Left lung (tissue), 4 donors: ENCODE measurements at regions not wholly inside any gene's neighbourhood (a gene's known extent, or its start where the extent isn't known, plus 50 kb on each side); places are given as distances from the start of the nearest gene placed in this dataset.

ENCODE experiments used
- ATAC-seq: fragments of 200-7000 bp; cut with Tn5 transposase; one replicate; pipeline ENCODE4 v1.9.1; 2020; ENCODE audit warnings: moderate library complexity
- DNase-seq, 4 donors: peaks; one replicate each; pipeline ENCODE4 v3.0.0-alpha.2; 2013 to 2020
- H3K27ac ChIP-seq, 2 donors: fragments of 200-600 bp; sonication (generic) in 1 of 2; one replicate each; pipeline versions ENCODE4 v1.5.0 to v1.8.0; 2020 to 2021
- H3K27me3 ChIP-seq, 2 donors: fragments of 200-600 bp; sonication (generic) in 1 of 2; one replicate each; pipeline versions ENCODE4 v1.5.0 to v1.8.0; 2020 to 2021
- H3K36me3 ChIP-seq, 2 donors: fragments of 200-600 bp; sonication (generic) in 1 of 2; one replicate each; pipeline versions ENCODE4 v1.5.0 to v1.8.0; 2020 to 2021
- H3K4me1 ChIP-seq, 2 donors: fragments of 200-600 bp; one replicate each; pipeline ENCODE4 v1.8.0; 2021
- H3K4me3 ChIP-seq, 2 donors: fragments of 200-600 bp; sonication (generic) in 1 of 2; one replicate each; pipeline versions ENCODE4 v1.5.0 to v1.8.0; 2020 to 2021; ENCODE audit warnings: mild to moderate bottlenecking in 1 of 2
- H3K9me3 ChIP-seq, 2 donors: fragments of 200-600 bp; sonication (generic) in 1 of 2; one replicate each; pipeline versions ENCODE4 v1.5.0 to v1.8.0; 2020 to 2021
- intact Hi-C, 2 donors: fragments of 100-400 bp; cut with DNase I; formaldehyde crosslinking; loops; one replicate each; pipeline versions ENCODE4 v1.11.2 to v1.14.2; 2022
- TF ChIP-seq, protein P1 (sequence below), 2 donors: fragments of 200-600 bp; sonication (generic) in 1 of 2; IDR thresholded peaks; one replicate each; pipeline versions ENCODE4 v1.5.0 to v1.8.0; 2021; ENCODE audit warnings: antibody characterized with exemption in 2 of 2
- donor health status: DM: no; HTN: yes; CAD: no.
- donor health status: DM: no; HTN: no; CAD: no.

DNA sequence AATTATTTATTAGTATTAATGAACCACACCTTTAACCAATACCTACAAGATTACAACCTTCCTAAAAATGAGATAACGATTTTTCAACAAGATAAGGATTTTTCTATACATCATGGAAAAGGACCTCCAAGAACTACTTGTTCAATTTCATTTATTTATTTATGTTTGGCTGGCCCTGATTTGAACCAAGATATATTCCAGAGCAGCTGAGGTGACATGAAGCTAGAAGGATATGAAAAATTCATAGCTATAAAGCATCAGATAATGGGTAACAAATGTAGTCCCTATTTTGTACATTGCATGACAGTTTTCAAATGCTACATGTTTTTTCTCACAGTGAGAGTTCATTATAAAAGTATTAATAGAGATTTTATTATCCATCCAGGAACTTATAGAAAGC is 798.5 kb upstream of the ARRDC3 start:
- TF ChIP-seq, protein P1, sequence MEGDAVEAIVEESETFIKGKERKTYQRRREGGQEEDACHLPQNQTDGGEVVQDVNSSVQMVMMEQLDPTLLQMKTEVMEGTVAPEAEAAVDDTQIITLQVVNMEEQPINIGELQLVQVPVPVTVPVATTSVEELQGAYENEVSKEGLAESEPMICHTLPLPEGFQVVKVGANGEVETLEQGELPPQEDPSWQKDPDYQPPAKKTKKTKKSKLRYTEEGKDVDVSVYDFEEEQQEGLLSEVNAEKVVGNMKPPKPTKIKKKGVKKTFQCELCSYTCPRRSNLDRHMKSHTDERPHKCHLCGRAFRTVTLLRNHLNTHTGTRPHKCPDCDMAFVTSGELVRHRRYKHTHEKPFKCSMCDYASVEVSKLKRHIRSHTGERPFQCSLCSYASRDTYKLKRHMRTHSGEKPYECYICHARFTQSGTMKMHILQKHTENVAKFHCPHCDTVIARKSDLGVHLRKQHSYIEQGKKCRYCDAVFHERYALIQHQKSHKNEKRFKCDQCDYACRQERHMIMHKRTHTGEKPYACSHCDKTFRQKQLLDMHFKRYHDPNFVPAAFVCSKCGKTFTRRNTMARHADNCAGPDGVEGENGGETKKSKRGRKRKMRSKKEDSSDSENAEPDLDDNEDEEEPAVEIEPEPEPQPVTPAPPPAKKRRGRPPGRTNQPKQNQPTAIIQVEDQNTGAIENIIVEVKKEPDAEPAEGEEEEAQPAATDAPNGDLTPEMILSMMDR (IDR thresholded peaks at IDR 0.05): no peak

DNA sequence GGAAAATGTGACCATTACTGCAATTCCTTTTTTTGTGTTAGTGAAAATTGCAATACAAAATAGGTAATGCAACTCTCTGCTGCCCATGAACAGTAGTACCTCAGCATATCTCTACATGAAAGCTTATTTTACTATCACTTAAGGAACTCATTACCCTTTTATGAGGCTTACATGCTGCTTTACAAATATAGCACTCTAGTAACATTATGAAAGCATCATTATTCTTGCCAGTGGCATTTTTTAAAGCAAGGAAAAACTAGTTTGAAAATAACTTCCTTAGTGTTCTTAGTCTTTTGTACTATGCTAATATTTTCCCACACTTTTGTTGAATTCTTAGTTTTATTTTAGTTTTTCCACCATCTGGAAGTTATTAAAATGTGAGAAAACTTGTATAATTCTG is 797.3 kb upstream of the ARRDC3 start:
- no peak overlapping the region for H3K4me3 ChIP-seq

More for the DNA sequence above, 798.5 kb upstream of the ARRDC3 start:
- Histone ChIP-seq H3K27ac (no peak overlapping the region), H3K4me1 (no peaks in the 10 kb centered on the region), H3K4me3 (no peak overlapping the region), H3K9me3 (no peaks in the 10 kb centered on the region), H3K27me3 (no peaks in the 10 kb centered on the region), H3K36me3 (no peaks in the 10 kb centered on the region)
- ATAC-seq (no peak), DNase-seq (no peak)
- intact Hi-C loops: no loop called here

DNA sequence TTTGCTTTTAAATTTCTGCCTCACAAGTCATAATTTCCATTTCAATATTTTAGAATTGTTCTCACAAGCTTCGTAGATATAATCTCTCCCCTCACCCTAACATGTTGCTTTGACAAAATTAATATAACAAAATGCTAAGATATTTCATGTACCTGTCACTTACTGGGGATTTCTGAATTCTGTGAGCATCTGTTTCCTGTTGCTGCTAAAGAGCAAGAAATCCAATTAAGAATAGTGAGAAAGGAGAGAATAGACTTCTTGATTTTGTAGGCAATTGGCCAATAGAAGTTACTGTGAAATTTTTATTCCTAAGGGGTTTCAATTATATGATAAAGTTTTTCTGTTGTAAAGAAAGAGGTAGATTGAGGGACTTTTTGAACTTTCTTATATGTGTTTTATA is 796.5 kb upstream of the ARRDC3 start:
- intact Hi-C loops: no loop called here
- DNase-seq (no peak), ATAC-seq (no peak)
- H3K27ac ChIP-seq: no peak overlapping the region
- H3K36me3 ChIP-seq: no peaks in the 10 kb centered on the region
- no peaks in the 10 kb centered on the region for H3K27me3 ChIP-seq
- TF ChIP-seq, protein P1 (IDR thresholded peaks at IDR 0.05): no peak
- no peaks in the 10 kb centered on the region for H3K4me1 ChIP-seq
- H3K4me3 ChIP-seq: no peak overlapping the region
- no peaks in the 10 kb centered on the region for H3K9me3 ChIP-seq

More for the DNA sequence above, 797.3 kb upstream of the ARRDC3 start:
- Histone ChIP-seq H3K4me1 (no peaks in the 10 kb centered on the region), H3K9me3 (no peaks in the 10 kb centered on the region), H3K27ac (no peak overlapping the region), H3K36me3 (no peaks in the 10 kb centered on the region), H3K27me3 (no peaks in the 10 kb centered on the region)
- intact Hi-C loops: no loop called here
- ATAC-seq (no peak), DNase-seq (no peak)
- TF ChIP-seq, protein P1 (IDR thresholded peaks at IDR 0.05): no peak

DNA sequence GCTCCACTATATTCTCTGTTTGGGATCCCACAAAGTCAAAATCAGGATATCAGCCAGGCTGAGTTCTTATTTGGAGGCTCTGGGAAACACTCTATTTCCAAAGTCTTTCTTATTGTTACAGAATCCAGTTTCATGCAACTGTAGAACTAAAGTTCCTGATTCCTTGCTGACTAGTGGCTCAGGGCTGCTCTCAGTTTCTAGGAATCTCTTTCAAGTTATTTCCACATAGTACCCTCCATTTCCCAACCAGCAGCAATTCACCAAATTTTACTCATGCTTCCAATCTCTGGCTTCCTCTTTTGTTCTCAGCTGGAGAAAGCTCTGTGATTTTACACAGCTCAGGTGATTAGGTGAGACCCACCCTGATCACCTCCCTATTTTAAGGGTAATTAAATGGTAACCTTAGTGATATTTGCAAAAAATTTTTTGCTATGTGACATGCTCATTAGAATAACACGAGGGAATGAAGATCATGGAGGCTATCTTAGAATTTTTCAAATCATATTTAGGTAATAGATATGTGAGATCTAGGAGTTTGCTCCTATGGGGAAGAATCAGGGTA is 794.9 kb upstream of the ARRDC3 start:
- no peak overlapping the region for H3K27ac ChIP-seq
- TF ChIP-seq, protein P1 (IDR thresholded peaks at IDR 0.05): no peak
- H3K9me3 ChIP-seq: no peaks in the 10 kb centered on the region
- DNase-seq (no peak), ATAC-seq (no peak)
- H3K4me3 ChIP-seq: no peak overlapping the region
- intact Hi-C loops: no loop called here
- H3K27me3 ChIP-seq: no peaks in the 10 kb centered on the region
- no peaks in the 10 kb centered on the region for H3K4me1 ChIP-seq
- no peaks in the 10 kb centered on the region for H3K36me3 ChIP-seq

DNA sequence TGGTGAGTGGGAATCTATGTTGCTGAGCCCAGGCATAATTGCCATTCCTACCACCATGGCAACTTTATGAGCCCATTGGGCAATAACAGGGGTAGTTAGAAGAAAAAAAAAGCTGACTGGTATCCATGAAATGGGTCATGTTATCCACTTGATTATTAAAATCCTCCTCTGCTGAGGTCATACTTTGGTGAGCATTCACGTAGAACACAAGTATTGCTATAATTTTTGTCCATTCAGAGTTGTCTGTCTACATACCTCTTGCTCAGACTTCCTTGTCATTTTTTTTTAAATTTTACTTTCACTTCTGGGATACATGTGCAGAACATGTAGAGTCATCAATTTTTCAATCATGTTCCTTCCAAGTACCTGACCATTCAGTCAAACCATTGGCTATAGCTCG is 780.8 kb upstream of the ARRDC3 start:
- Histone ChIP-seq H3K36me3 (no peaks in the 10 kb centered on the region), H3K4me1 (no peaks in the 10 kb centered on the region), H3K4me3 (no peak overlapping the region), H3K9me3 (peaks cover 0 to 5% of the 10 kb centered on the region in 2 donors), H3K27ac (no peak overlapping the region), H3K27me3 (no peaks in the 10 kb centered on the region)
- intact Hi-C loops: no loop called here
- ATAC-seq (no peak), DNase-seq (no peak)
- TF ChIP-seq, protein P1 (IDR thresholded peaks at IDR 0.05): no peak
